HEK293 (cell line): ENCODE measurements at regions not wholly inside any gene's neighbourhood (a gene's known extent, or its start where the extent isn't known, plus 50 kb on each side); places are given as distances from the start of the nearest gene placed in this dataset.

ENCODE experiments used
- CTCF ChIA-PET: fragments of 350-600 bp; formaldehyde crosslinking; extraction: SDS; loops from one replicate; lab custom pipeline; 2021; ENCODE audit warnings: antibody characterized with exemption; lab: Yijun Ruan, JAX
- POLR2A ChIA-PET: fragments of 300-600 bp; formaldehyde crosslinking; extraction: SDS; loops from one replicate; lab custom pipeline; 2020; ENCODE audit warnings: antibody characterized with exemption, inconsistent platforms; lab: Yijun Ruan, JAX
- H3K27ac ChIP-seq: fragments of 200-500 bp; sonication (Bioruptor generic); 2 replicates; pipeline ENCODE4 v1.5.1; 2014; ENCODE audit warnings: low read depth, low read length, control low read depth, inconsistent platforms; ENCODE audit errors: extremely low read depth
- H3K36me3 ChIP-seq, 2 experiments: fragments of 200-500 bp in 1 of 2; sonication (Bioruptor generic) in 1 of 2; 1 replicate in 1 of 2; 2 replicates in 1 of 2; pipeline ENCODE4 v1.5.1; 2014 to 2017; ENCODE audit warnings: inconsistent platforms in 2 of 2, low read length in 2 of 2; ENCODE audit not compliant: control insufficient read depth in 2 of 2, insufficient read depth in 1 of 2
- H3K4me1 ChIP-seq: fragments of 200-500 bp; sonication (Bioruptor generic); 2 replicates; pipeline ENCODE4 v1.5.1; 2014; ENCODE audit warnings: mild to moderate bottlenecking, low read length, inconsistent platforms; ENCODE audit not compliant: control insufficient read depth, insufficient read depth
- H3K4me3 ChIP-seq: 2 replicates; pipeline ENCODE4 v1.5.1; 2011; ENCODE audit warnings: low read depth, mild to moderate bottlenecking, control low read depth, low read length, moderate library complexity
- H3K9me3 ChIP-seq: fragments of 200-500 bp; sonication (Bioruptor generic); 2 replicates; pipeline ENCODE4 v1.5.1; 2014; ENCODE audit warnings: low read depth, low read length, inconsistent platforms; ENCODE audit not compliant: control insufficient read depth, insufficient read depth
- GFI1B ChIP-seq: fragments of 450-650 bp; formaldehyde crosslinking; IDR thresholded peaks from 2 replicates; pipeline ENCODE4 v1.5.1; 2016; ENCODE audit warnings: missing biosample characterization, missing genetic modification characterization
- GLIS1 ChIP-seq: fragments of 450-650 bp; formaldehyde crosslinking; IDR thresholded peaks from 2 replicates; pipeline ENCODE4 v1.5.1; 2016; ENCODE audit warnings: missing biosample characterization, missing genetic modification characterization
- KLF10 ChIP-seq: fragments of 450-650 bp; IDR thresholded peaks from 2 replicates; pipeline ENCODE4 v1.5.1; 2018; ENCODE audit warnings: missing biosample characterization, mild to moderate bottlenecking, missing genetic modification characterization
- MEIS1 ChIP-seq: sonication (generic); formaldehyde crosslinking; IDR thresholded peaks from 2 replicates; pipeline ENCODE4 v1.8.1; 2022; ENCODE audit warnings: missing genetic modification reagents, mild to moderate bottlenecking, borderline replicate concordance
- OSR2 ChIP-seq: fragments of 450-650 bp; formaldehyde crosslinking; IDR thresholded peaks from 2 replicates; pipeline ENCODE4 v1.5.1; 2016; ENCODE audit warnings: missing biosample characterization, missing genetic modification characterization
- PATZ1 ChIP-seq: fragments of 450-650 bp; formaldehyde crosslinking; IDR thresholded peaks from 2 replicates; pipeline ENCODE4 v1.5.1; 2016; ENCODE audit warnings: missing biosample characterization, missing genetic modification characterization
- PRDM10 ChIP-seq: fragments of 450-650 bp; formaldehyde crosslinking; IDR thresholded peaks from 2 replicates; pipeline ENCODE4 v1.5.1; 2016; ENCODE audit warnings: missing biosample characterization, missing genetic modification characterization
- TCF7L2 ChIP-seq: IDR thresholded peaks from 2 replicates; pipeline ENCODE4 v1.6.1; 2011; ENCODE audit warnings: low read depth, mild to moderate bottlenecking, inconsistent platforms, low read length, moderate library complexity, borderline replicate concordance
- ZBTB44 ChIP-seq: fragments of 450-650 bp; IDR thresholded peaks from 2 replicates; pipeline ENCODE4 v1.5.1; 2018; ENCODE audit warnings: missing biosample characterization, mild to moderate bottlenecking, missing genetic modification characterization
- ZNF146 ChIP-seq: fragments of 450-650 bp; formaldehyde crosslinking; IDR thresholded peaks from 2 replicates; pipeline ENCODE4 v1.5.1; 2016; ENCODE audit warnings: missing biosample characterization, missing genetic modification characterization
- ZNF174 ChIP-seq: fragments of 450-650 bp; formaldehyde crosslinking; IDR thresholded peaks from 2 replicates; pipeline ENCODE4 v1.5.0; 2017; ENCODE audit warnings: missing biosample characterization, mild to moderate bottlenecking, missing genetic modification characterization
- ZNF19 ChIP-seq: fragments of 450-650 bp; formaldehyde crosslinking; IDR thresholded peaks from 2 replicates; pipeline ENCODE4; 2016; ENCODE audit warnings: missing biosample characterization, missing genetic modification characterization, low read depth
- ZNF335 ChIP-seq: fragments of 450-650 bp; formaldehyde crosslinking; conservative IDR thresholded peaks from 2 replicates; pipeline ENCODE4 v1.5.1; 2016; ENCODE audit warnings: missing biosample characterization, missing genetic modification characterization
- ZNF366 ChIP-seq: fragments of 450-650 bp; formaldehyde crosslinking; conservative IDR thresholded peaks from 2 replicates; pipeline ENCODE4 v1.5.1; 2016; ENCODE audit warnings: missing biosample characterization, missing genetic modification characterization
- ZNF394 ChIP-seq: fragments of 450-650 bp; formaldehyde crosslinking; IDR thresholded peaks from 2 replicates; pipeline ENCODE4 v1.5.1; 2016; ENCODE audit warnings: missing biosample characterization, missing genetic modification characterization, mild to moderate bottlenecking, moderate library complexity, borderline replicate concordance
- ZNF585B ChIP-seq: fragments of 450-650 bp; formaldehyde crosslinking; IDR thresholded peaks from 2 replicates; pipeline ENCODE4 v1.5.1; 2016; ENCODE audit warnings: missing biosample characterization, missing genetic modification characterization
- ZNF629 ChIP-seq: fragments of 450-650 bp; formaldehyde crosslinking; IDR thresholded peaks from 2 replicates; pipeline ENCODE4 v1.5.1; 2017; ENCODE audit warnings: missing biosample characterization, missing genetic modification characterization
- ZNF692 ChIP-seq: fragments of 450-650 bp; formaldehyde crosslinking; IDR thresholded peaks from 2 replicates; pipeline ENCODE4 v1.5.1; 2016; ENCODE audit warnings: missing biosample characterization, missing genetic modification characterization
- ZNF701 ChIP-seq: fragments of 450-650 bp; formaldehyde crosslinking; IDR thresholded peaks from 2 replicates; pipeline ENCODE4 v1.5.1; 2016; ENCODE audit warnings: missing biosample characterization, missing genetic modification characterization
- ZNF792 ChIP-seq: fragments of 450-650 bp; formaldehyde crosslinking; IDR thresholded peaks from 2 replicates; pipeline ENCODE4 v1.5.1; 2016; ENCODE audit warnings: missing biosample characterization, missing genetic modification characterization
- ZSCAN18 ChIP-seq: fragments of 450-650 bp; formaldehyde crosslinking; IDR thresholded peaks from 2 replicates; pipeline ENCODE4 v1.5.1; 2016; ENCODE audit warnings: missing biosample characterization, missing genetic modification characterization
- ZSCAN23 ChIP-seq: fragments of 450-650 bp; formaldehyde crosslinking; IDR thresholded peaks from 2 replicates; pipeline ENCODE4 v1.5.1; 2016; ENCODE audit warnings: missing biosample characterization, missing genetic modification characterization
- ZSCAN30 ChIP-seq: fragments of 450-650 bp; IDR thresholded peaks from 2 replicates; pipeline ENCODE4 v1.5.1; 2018; ENCODE audit warnings: missing biosample characterization, mild to moderate bottlenecking, missing genetic modification characterization, moderate library complexity

GRCh38 chr5:158054223-158055110 lies 195.5 kb upstream of the CLINT1 start (continued):
- TF ChIP-seq ZSCAN30 (tag by site-specific recombination): 0 out of 2 replicates have a peak, but pooled peaks have one; percentile 44
- TF ChIP-seq ZSCAN18 (tag by site-specific recombination): no peak
- peak; percentile 80; the same call in 1 of the 2 replicates for TF ChIP-seq MEIS1
- TF ChIP-seq GFI1B: peak; percentile 89
- TF ChIP-seq ZNF146 (tag by site-specific recombination): no peak
- TF ChIP-seq ZNF19: no peak
- TF ChIP-seq TCF7L2: peak; percentile 67
- no peak; the same call in 1 of the 2 replicates for TF ChIP-seq ZNF366

- H3K4me3 ChIP-seq: no peak overlapping the region
- H3K9me3 ChIP-seq: no peaks in the 10 kb centered on the region
- ChIA-PET CTCF (interaction anchor here (0.6 to 1.2 kb wide), 6 partner anchors 16 to 1055 kb away, joined by 3 to 11 read pairs (median 5); no protein-coding TSS in a partner anchor), POLR2A (no interaction called here)
- H3K36me3 ChIP-seq: no peaks in the 10 kb centered on the region
- H3K4me1 ChIP-seq: peaks cover 14% of the 10 kb centered on the region
- no peak overlapping the region for H3K27ac ChIP-seq
- TF ChIP-seq ZNF585B (no peak), ZNF701 (tag by site-specific recombination) (no peak), ZNF394 (tag by site-specific recombination) (no peak), PRDM10 (peak; percentile 24; the same call in 1 of the 2 replicates), ZNF692 (peak; percentile 49; the same call in 1 of the 2 replicates), ZNF629 (tag by site-specific recombination) (0 out of 2 replicates have a peak, but pooled peaks have one; percentile 24), ZNF335 (tag by site-specific recombination) (peak; percentile 15; the same call in 1 of the 2 replicates), ZBTB44 (tag by site-specific recombination) (0 out of 2 replicates have a peak, but pooled peaks have one; percentile 11), OSR2 (tag by site-specific recombination) (peak; percentile 15; the same call in 1 of the 2 replicates), ZNF174 (tag by site-specific recombination) (no peak), PATZ1 (tag by site-specific recombination) (peak; percentile 51), ZSCAN23 (tag by site-specific recombination) (no peak), TCF7L2 (no peak), GLIS1 (tag by site-specific recombination) (peak; percentile 25; the same call in 1 of the 2 replicates), ZNF792 (tag by site-specific recombination) (no peak), KLF10 (tag by site-specific recombination) (no peak)
Observed at GRCh38 chr5:158051036-158051435, 192.1 kb upstream of the CLINT1 start.
